Neural cell (in vitro differentiated cells): ENCODE measurements at regions not wholly inside any gene's neighbourhood (a gene's known extent, or its start where the extent isn't known, plus 50 kb on each side); places are given as distances from the start of the nearest gene placed in this dataset.

Source experiments
- H2AFZ ChIP-seq: fragments of 200-600, 300-800 bp; sonication (generic), shearing (Covaris generic); 2 replicates; pipeline ENCODE4 v1.6.0; 2014; ENCODE audit warnings: low read depth, mild to moderate bottlenecking, antibody characterized with exemption, low read length, moderate library complexity
- H3F3A ChIP-seq: fragments of 200-600 bp; shearing (Covaris generic); 2 replicates; pipeline ENCODE4 v1.6.1; 2016; ENCODE audit warnings: mild to moderate bottlenecking, moderate library complexity, mixed read lengths, antibody characterized with exemption, low read length; ENCODE audit not compliant: insufficient read depth, poor library complexity, severe bottlenecking
- H3K27ac ChIP-seq: fragments of 200-600, 300-800 bp; sonication (generic), shearing (Covaris generic); 2 replicates; pipeline ENCODE4 v1.5.1; 2014; ENCODE audit warnings: mild to moderate bottlenecking, low read length, moderate library complexity
- H3K27me3 ChIP-seq: fragments of 300-800, 200-600 bp; sonication (generic), shearing (Covaris generic); 2 replicates; pipeline ENCODE4 v1.6.0; 2014; ENCODE audit warnings: mild to moderate bottlenecking, low read depth, low read length, moderate library complexity; ENCODE audit not compliant: insufficient read depth
- H3K36me3 ChIP-seq: fragments of 300-800, 200-600 bp; sonication (generic), shearing (Covaris generic); 2 replicates; pipeline ENCODE4 v1.5.1; 2014; ENCODE audit warnings: mild to moderate bottlenecking, antibody characterized with exemption, low read length, moderate library complexity; ENCODE audit not compliant: insufficient read depth
- H3K4me2 ChIP-seq: fragments of 300-800, 200-600 bp; sonication (generic), shearing (Covaris generic); 2 replicates; pipeline ENCODE4 v1.6.0; 2014; ENCODE audit warnings: mild to moderate bottlenecking, low read length
- H3K4me3 ChIP-seq: fragments of 300-800, 200-600 bp; sonication (generic), shearing (Covaris generic); 2 replicates; pipeline ENCODE4 v1.5.1; 2014; ENCODE audit warnings: mild to moderate bottlenecking, low read length, moderate library complexity
- H3K79me2 ChIP-seq: fragments of 200-600 bp; shearing (Covaris generic); replicated peaks from 2 replicates; pipeline ENCODE4 v1.6.0; 2014; ENCODE audit warnings: mild to moderate bottlenecking, low read length, moderate library complexity; ENCODE audit not compliant: insufficient read depth
- H3K9ac ChIP-seq: fragments of 300-800, 200-600 bp; sonication (generic), shearing (Covaris generic); 2 replicates; pipeline ENCODE4 v1.6.1; 2016; ENCODE audit warnings: mild to moderate bottlenecking, low read length, mixed read lengths
- H3K9me2 ChIP-seq: fragments of 200-600 bp; shearing (Covaris generic); 2 replicates; pipeline ENCODE4 v1.6.1; 2016; ENCODE audit warnings: mild to moderate bottlenecking, low read length, mixed read lengths; ENCODE audit not compliant: insufficient read depth
- H3K9me3 ChIP-seq: fragments of 200-600, 300-800 bp; sonication (generic), shearing (Covaris generic); 2 replicates; pipeline ENCODE4 v1.6.1; 2016; ENCODE audit warnings: mild to moderate bottlenecking, mixed run types, low read length, moderate library complexity, mixed read lengths
- H4K20me1 ChIP-seq: fragments of 200-600 bp; shearing (Covaris generic); 2 replicates; pipeline ENCODE4 v1.6.1; 2016; ENCODE audit warnings: mild to moderate bottlenecking, mixed run types; ENCODE audit not compliant: insufficient read depth
- EP300 ChIP-seq: fragments of 450-650 bp; conservative IDR thresholded peaks from 2 replicates; pipeline ENCODE4 v1.6.1; 2014; ENCODE audit warnings: antibody characterized with exemption, mild to moderate bottlenecking, moderate library complexity; ENCODE audit not compliant: poor library complexity, severe bottlenecking
- EZH2 ChIP-seq: fragments of 200-600, 300-800 bp; shearing (Covaris generic), sonication (generic); IDR thresholded peaks from 2 replicates; pipeline ENCODE4 v1.6.1; 2014; ENCODE audit warnings: antibody characterized with exemption, low read length, borderline replicate concordance, mild to moderate bottlenecking; ENCODE audit not compliant: insufficient read depth, poor library complexity, severe bottlenecking
- MXI1 ChIP-seq: fragments of 450-650 bp; conservative IDR thresholded peaks from 2 replicates; pipeline ENCODE4 v1.6.1; 2014; ENCODE audit warnings: antibody characterized with exemption, mild to moderate bottlenecking; ENCODE audit not compliant: poor library complexity, severe bottlenecking
- POLR2AphosphoS5 ChIP-seq: IDR thresholded peaks from 2 replicates; pipeline ENCODE4 v1.6.1; 2012
- RAD21 ChIP-seq: fragments of 450-650 bp; conservative IDR thresholded peaks from 2 replicates; pipeline ENCODE4 v1.6.1; 2014; ENCODE audit warnings: antibody characterized with exemption, mild to moderate bottlenecking, moderate library complexity
- SMC3 ChIP-seq: fragments of 450-650 bp; conservative IDR thresholded peaks from 2 replicates; pipeline ENCODE4 v1.6.1; 2014; ENCODE audit warnings: antibody characterized with exemption, mild to moderate bottlenecking, moderate library complexity; ENCODE audit not compliant: poor library complexity
- TAF1 ChIP-seq: IDR thresholded peaks from 2 replicates; pipeline ENCODE4 v1.6.1; 2012; ENCODE audit warnings: low read depth
- TF ChIP-seq, protein P1 (sequence below): fragments of 450-650 bp; IDR thresholded peaks from 2 replicates; pipeline ENCODE4 v1.5.1; 2014; ENCODE audit warnings: antibody characterized with exemption, mild to moderate bottlenecking, moderate library complexity; ENCODE audit not compliant: poor library complexity, severe bottlenecking
- TF ChIP-seq, protein P2 (sequence below): IDR thresholded peaks from 2 replicates; pipeline ENCODE4 v1.6.1; 2012; ENCODE audit warnings: borderline replicate concordance

DNA sequence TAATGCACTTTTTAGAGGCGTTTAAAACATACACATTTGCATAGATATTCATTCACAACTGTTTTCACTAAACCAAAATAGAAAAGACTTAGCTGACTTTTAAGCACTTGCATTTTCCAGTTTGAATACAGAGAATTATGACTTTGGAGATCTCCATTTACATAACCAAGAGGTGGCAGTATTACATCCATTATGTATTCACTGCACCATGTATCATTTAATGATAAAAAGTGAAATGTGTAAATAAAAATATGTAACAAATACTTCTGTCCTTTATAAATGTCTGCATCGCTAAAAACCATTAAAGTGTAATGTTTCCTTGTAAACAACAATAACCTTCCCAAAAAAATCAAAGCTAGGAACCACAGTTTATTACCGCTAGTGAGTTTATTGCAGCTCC lies 413.2 kb downstream of the FGF13 start:
- H2AFZ ChIP-seq, result no peak overlapping the region

DNA sequence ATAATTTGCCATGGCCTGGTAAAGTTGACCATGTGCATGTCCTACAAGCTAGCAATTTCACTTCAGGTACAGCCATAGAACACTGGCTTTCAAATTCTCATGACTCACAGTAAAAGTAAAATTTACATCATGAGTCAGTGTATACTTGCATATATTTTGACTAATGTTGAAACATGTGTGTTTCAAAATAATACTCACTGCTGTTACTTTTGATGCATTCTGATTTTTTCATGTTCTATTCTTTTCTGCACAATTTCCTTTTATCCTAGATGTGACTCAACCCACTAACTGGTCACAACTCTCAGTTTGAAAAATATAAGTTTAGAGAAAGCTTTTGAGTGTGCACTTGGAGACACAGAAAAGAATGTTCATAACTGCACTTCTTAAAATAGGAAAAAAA lies 365.7 kb downstream of the FGF13 start:
- Histone ChIP-seq H3K27me3 (no peaks in the 10 kb centered on the region), H3K4me3 (no peak overlapping the region), H3K79me2 (no peaks in the 10 kb centered on the region), H3K36me3 (no peaks in the 10 kb centered on the region), H3K9me2 (no peaks in the 10 kb centered on the region), H3F3A (no peaks in the 10 kb centered on the region), H3K9ac (no peak overlapping the region), H4K20me1 (no peaks in the 10 kb centered on the region), H3K9me3 (no peaks in the 10 kb centered on the region), H3K4me2 (no peak overlapping the region), H2AFZ (no peak overlapping the region), H3K27ac (no peak overlapping the region)
- TF ChIP-seq POLR2AphosphoS5, result no peak
- TF ChIP-seq, protein P1, sequence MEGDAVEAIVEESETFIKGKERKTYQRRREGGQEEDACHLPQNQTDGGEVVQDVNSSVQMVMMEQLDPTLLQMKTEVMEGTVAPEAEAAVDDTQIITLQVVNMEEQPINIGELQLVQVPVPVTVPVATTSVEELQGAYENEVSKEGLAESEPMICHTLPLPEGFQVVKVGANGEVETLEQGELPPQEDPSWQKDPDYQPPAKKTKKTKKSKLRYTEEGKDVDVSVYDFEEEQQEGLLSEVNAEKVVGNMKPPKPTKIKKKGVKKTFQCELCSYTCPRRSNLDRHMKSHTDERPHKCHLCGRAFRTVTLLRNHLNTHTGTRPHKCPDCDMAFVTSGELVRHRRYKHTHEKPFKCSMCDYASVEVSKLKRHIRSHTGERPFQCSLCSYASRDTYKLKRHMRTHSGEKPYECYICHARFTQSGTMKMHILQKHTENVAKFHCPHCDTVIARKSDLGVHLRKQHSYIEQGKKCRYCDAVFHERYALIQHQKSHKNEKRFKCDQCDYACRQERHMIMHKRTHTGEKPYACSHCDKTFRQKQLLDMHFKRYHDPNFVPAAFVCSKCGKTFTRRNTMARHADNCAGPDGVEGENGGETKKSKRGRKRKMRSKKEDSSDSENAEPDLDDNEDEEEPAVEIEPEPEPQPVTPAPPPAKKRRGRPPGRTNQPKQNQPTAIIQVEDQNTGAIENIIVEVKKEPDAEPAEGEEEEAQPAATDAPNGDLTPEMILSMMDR, result no peak
- no peak for TF ChIP-seq EP300
- TF ChIP-seq, protein P2, sequence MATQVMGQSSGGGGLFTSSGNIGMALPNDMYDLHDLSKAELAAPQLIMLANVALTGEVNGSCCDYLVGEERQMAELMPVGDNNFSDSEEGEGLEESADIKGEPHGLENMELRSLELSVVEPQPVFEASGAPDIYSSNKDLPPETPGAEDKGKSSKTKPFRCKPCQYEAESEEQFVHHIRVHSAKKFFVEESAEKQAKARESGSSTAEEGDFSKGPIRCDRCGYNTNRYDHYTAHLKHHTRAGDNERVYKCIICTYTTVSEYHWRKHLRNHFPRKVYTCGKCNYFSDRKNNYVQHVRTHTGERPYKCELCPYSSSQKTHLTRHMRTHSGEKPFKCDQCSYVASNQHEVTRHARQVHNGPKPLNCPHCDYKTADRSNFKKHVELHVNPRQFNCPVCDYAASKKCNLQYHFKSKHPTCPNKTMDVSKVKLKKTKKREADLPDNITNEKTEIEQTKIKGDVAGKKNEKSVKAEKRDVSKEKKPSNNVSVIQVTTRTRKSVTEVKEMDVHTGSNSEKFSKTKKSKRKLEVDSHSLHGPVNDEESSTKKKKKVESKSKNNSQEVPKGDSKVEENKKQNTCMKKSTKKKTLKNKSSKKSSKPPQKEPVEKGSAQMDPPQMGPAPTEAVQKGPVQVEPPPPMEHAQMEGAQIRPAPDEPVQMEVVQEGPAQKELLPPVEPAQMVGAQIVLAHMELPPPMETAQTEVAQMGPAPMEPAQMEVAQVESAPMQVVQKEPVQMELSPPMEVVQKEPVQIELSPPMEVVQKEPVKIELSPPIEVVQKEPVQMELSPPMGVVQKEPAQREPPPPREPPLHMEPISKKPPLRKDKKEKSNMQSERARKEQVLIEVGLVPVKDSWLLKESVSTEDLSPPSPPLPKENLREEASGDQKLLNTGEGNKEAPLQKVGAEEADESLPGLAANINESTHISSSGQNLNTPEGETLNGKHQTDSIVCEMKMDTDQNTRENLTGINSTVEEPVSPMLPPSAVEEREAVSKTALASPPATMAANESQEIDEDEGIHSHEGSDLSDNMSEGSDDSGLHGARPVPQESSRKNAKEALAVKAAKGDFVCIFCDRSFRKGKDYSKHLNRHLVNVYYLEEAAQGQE, result no peak
- no peak for TF ChIP-seq RAD21
- TF ChIP-seq EZH2, result no peak
- TF ChIP-seq MXI1, result no peak
- TF ChIP-seq TAF1, result no peak
- no peak for TF ChIP-seq SMC3

More for the DNA sequence above, 413.2 kb downstream of the FGF13 start:
- no peak overlapping the region for H3K9ac ChIP-seq
- H3K9me2 ChIP-seq, result no peaks in the 10 kb centered on the region
- H3K27me3 ChIP-seq, result no peaks in the 10 kb centered on the region
- H3K79me2 ChIP-seq, result no peaks in the 10 kb centered on the region
- H3K9me3 ChIP-seq, result no peaks in the 10 kb centered on the region
- no peaks in the 10 kb centered on the region for H3F3A ChIP-seq
- no peak overlapping the region for H3K27ac ChIP-seq
- H4K20me1 ChIP-seq, result no peaks in the 10 kb centered on the region
- H3K4me3 ChIP-seq, result no peak overlapping the region
- H3K36me3 ChIP-seq, result no peaks in the 10 kb centered on the region
- no peak overlapping the region for H3K4me2 ChIP-seq
- peak; percentile 75 for TF ChIP-seq SMC3
- no peak for TF ChIP-seq EP300
- TF ChIP-seq RAD21, result peak; percentile 70
- TF ChIP-seq TAF1, result no peak
- no peak for TF ChIP-seq POLR2AphosphoS5
- no peak for TF ChIP-seq EZH2
- no peak for TF ChIP-seq MXI1
- TF ChIP-seq, protein P1, result peak; percentile 63
